HepG2 (cell line): ENCODE measurements at regions not wholly inside any gene's neighbourhood (a gene's known extent, or its start where the extent isn't known, plus 50 kb on each side); places are given as distances from the start of the nearest gene placed in this dataset.
A peak's percentile ranks its signal among the peaks of the same experiment; 100 is the strongest.
"Not testable (repeated sequence)": the region's sequence is repeated elsewhere in the genome, so short reads cannot be mapped to it uniquely, and the experiment has no call there.

Source experiments
- ATAC-seq: fragments of 200-7000 bp; cut with Tn5 transposase; 3 replicates; pipeline ENCODE4 v1.9.1; 2020; ENCODE audit warnings: mild to moderate bottlenecking, moderate library complexity
- BruUV-seq: library from RNA; stranded (reverse); fragments of 400-500 nt; replicated peaks from 2 replicates; lab custom pipeline; 2021; lab: Mats Ljungman, UMichigan
- CTCF ChIA-PET: fragments of 300-600 bp; formaldehyde crosslinking; extraction: SDS; loops from one replicate; lab custom pipeline; 2021; ENCODE audit warnings: low total read pairs, inconsistent platforms, low intra/inter-chr PET ratio; lab: Yijun Ruan, JAX
- POLR2A ChIA-PET: fragments of 350-600 bp; sonication (Branson Sonifier 250); formaldehyde crosslinking; loops from one replicate; lab custom pipeline; 2020; ENCODE audit warnings: antibody characterized with exemption, inconsistent platforms; lab: Yijun Ruan, JAX
- DNase-seq: peaks from one replicate; pipeline ENCODE4 v3.0.0-alpha.2; 2015; ENCODE audit warnings: low spot score
- FAIRE-seq: peaks from 3 replicates; lab custom pipeline; 2011; peaks lifted over from hg19 to GRCh38; lab: Jason Lieb, UNC
- H2AFZ ChIP-seq: one replicate; pipeline ENCODE4 v1.6.1; 2011; ENCODE audit warnings: low read length, inconsistent platforms
- H3K27ac ChIP-seq: fragments of 300-600 bp; 3 replicates; pipeline ENCODE4 v1.8.0; 2011; ENCODE audit warnings: mixed run types, mild to moderate bottlenecking, mixed read lengths, low read length, inconsistent platforms; ENCODE audit not compliant: insufficient read depth; ENCODE audit errors: extremely low read length
- H3K27me3 ChIP-seq, 2 experiments: fragments of 200-600 bp in 1 of 2; 2 replicates in 1 of 2; 3 replicates in 1 of 2; pipeline versions ENCODE4 v1.6.0 to v1.8.0; 2011; ENCODE audit warnings: low read length in 2 of 2, mild to moderate bottlenecking in 2 of 2, moderate library complexity in 2 of 2, inconsistent platforms in 1 of 2; ENCODE audit not compliant: insufficient read depth in 2 of 2, control insufficient read depth in 1 of 2
- H3K36me3 ChIP-seq, 2 experiments: fragments of 200-600 bp in 1 of 2; replicated peaks in 1 of 2; 2 replicates in 1 of 2; 3 replicates in 1 of 2; pipeline versions ENCODE4 v1.5.1 to v1.8.0; 2011; ENCODE audit warnings: low read length in 2 of 2, inconsistent platforms in 1 of 2; ENCODE audit not compliant: insufficient read depth in 2 of 2, control insufficient read depth in 1 of 2
- H3K4me1 ChIP-seq: 2 replicates; pipeline ENCODE4 v1.5.1; 2012; ENCODE audit warnings: low read length, inconsistent platforms; ENCODE audit not compliant: insufficient read depth
- H3K4me2 ChIP-seq: 2 replicates; pipeline ENCODE4 v1.6.0; 2011; ENCODE audit warnings: low read depth, low read length, inconsistent platforms
- H3K4me3 ChIP-seq, 3 experiments: fragments of 200-600 bp in 1 of 3; sonication (generic), shearing (Covaris generic) in 1 of 3; replicated peaks in 1 of 3; 2 replicates each; pipeline ENCODE4 v1.5.1; 2011 to 2016; ENCODE audit warnings: low read length in 3 of 3, inconsistent platforms in 2 of 3, low read depth in 2 of 3, mild to moderate bottlenecking in 2 of 3, control low read depth in 1 of 3, mixed read lengths in 1 of 3; ENCODE audit not compliant: insufficient read depth in 1 of 3
- H3K79me2 ChIP-seq: one replicate; pipeline ENCODE4 v1.6.1; 2011; ENCODE audit warnings: low read length, inconsistent platforms; ENCODE audit not compliant: insufficient read depth
- H3K9ac ChIP-seq: 2 replicates; pipeline ENCODE4 v1.6.0; 2011; ENCODE audit warnings: mild to moderate bottlenecking, low read depth, low read length, inconsistent platforms; ENCODE audit not compliant: insufficient read depth
- H3K9me3 ChIP-seq: 2 replicates; pipeline ENCODE4 v1.5.1; 2012; ENCODE audit warnings: mild to moderate bottlenecking, low read length
- H4K20me1 ChIP-seq: 2 replicates; pipeline ENCODE4 v1.6.0; 2011; ENCODE audit warnings: inconsistent platforms, mild to moderate bottlenecking, low read length, moderate library complexity; ENCODE audit not compliant: insufficient read depth
- ATF7 ChIP-seq, 2 experiments: fragments of 450-650 bp in 1 of 2; sonication (generic) in 1 of 2; formaldehyde crosslinking in 1 of 2; IDR thresholded peaks; 2 replicates each; pipeline versions ENCODE4 v1.4.0 to v1.6.1; 2016 to 2020; ENCODE audit warnings: antibody characterized with exemption in 1 of 2, mild to moderate bottlenecking in 1 of 2, missing genetic modification reagents in 1 of 2
- WGBS: methylation state at CpG from one replicate; pipeline ENCODE4 v1.1.6; 2017; ENCODE audit warnings: low lambda C conversion rate; 5-methylcytosine and 5-hydroxymethylcytosine counted together
- in situ Hi-C: cut with HindIII; loops from 2 replicates; pipeline ENCODE4 v1.10.0; 2017; ENCODE audit warnings: low pct_unique_long_range_greater_than_20kb; ENCODE audit not compliant: extremely low pct_ligation_motif_present
- intact Hi-C: fragments of 100-400 bp; cut with micrococcal nuclease; formaldehyde crosslinking; loops from one replicate; pipeline ENCODE4 v1.10.0; 2022; ENCODE audit not compliant: unreplicated experiment

DNA sequence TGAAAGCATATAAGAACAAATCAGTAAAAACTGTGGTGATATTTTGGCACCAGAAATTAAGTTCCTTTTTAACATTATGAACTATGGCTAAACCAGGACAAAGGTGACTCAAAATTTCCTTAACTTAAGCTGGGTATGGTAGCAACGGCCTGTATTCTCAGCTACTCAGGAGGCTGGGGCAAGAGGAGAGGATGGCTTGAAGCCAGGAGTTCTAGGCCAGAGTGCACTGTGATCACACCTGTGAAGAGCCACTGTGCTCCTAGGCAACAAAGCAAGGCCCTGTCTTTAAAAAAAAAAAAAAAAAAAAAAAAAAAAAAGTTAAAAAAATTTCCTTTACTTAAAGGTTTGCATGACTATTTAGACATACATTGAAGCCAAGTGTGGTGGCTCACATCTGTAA is 327.5 kb downstream of the GOLGA6L6 start:
- DNase-seq, in situ Hi-C loops, H3K9ac ChIP-seq, H2AFZ ChIP-seq, ATAC-seq, H3K9me3 ChIP-seq, POLR2A ChIA-PET, H3K27me3 ChIP-seq, H3K79me2 ChIP-seq, H3K4me3 ChIP-seq, H3K4me2 ChIP-seq, intact Hi-C loops, H3K27ac ChIP-seq, CTCF ChIA-PET, FAIRE-seq, H3K4me1 ChIP-seq, H3K36me3 ChIP-seq, H4K20me1 ChIP-seq, BruUV-seq: not testable (repeated sequence)
- WGBS, result 3% methylated on average over 1 of the region's 1 CpG

DNA sequence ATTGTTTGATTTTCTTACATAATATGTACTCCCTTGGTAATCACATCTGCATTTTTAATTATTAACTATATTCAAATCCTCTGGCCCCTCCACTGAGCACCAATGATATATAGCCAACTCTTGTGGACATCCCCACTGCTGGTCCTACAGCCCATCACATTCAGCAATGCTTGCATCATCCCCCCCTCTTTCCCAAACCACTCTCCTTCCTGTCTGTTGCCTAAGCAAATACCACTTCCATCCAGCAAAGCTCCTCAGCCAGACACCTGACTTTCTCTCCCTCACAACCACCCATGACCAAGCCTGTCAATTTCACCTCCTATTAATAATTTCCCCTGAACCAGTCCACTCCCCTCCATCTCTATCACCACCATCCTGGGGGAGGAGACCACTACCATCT is 330.1 kb downstream of the GOLGA6L6 start:
- H3K79me2 ChIP-seq, H3K36me3 ChIP-seq, H3K9me3 ChIP-seq, H3K27me3 ChIP-seq, BruUV-seq, H3K9ac ChIP-seq, FAIRE-seq, H3K4me1 ChIP-seq, H3K4me3 ChIP-seq, CTCF ChIA-PET, H3K4me2 ChIP-seq, H4K20me1 ChIP-seq, DNase-seq, H3K27ac ChIP-seq, ATAC-seq, POLR2A ChIA-PET, in situ Hi-C loops, intact Hi-C loops, H2AFZ ChIP-seq: not testable (repeated sequence)

DNA sequence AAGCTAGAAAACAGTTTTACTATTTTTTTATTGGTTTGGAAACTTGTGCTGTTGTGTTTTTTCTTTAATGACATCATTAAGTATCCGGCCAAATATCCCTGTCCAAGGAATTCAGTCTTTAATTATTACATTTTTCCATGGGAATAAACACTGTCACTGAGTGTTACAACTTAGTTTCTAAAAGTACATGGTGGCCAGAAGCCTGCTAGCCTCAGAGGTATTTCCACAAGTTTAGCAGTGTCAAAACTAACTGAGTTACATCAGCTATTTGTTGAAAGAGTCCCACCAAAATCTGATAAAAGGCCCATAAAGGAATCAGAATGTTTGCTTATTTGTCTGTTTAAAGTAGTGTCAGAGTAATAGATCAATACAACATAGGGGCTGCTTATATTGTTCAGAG is 331.6 kb downstream of the GOLGA6L6 start:
- H3K9me3 ChIP-seq, result not testable (repeated sequence)

DNA sequence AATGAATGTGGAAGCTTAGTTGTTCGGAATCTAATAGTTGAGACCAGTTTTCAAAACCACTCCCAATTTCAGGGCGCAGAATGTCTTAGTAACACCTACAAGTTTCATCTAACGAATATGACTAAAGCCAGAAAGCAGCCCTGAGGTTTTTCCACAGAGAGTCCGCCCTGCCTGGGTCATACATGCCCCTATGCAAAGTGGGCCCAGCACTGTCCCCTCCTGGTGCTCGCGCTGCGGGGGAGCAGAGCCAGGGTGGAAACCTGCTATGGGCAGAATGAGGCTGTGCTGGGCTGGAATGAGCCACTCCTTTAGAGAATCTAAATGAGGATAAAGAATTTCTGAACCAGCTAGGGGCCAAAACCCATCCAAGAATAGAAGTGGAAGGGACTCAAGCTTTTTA is 334.0 kb downstream of the GOLGA6L6 start:
- H3K4me1 ChIP-seq, CTCF ChIA-PET, H3K79me2 ChIP-seq, H3K9me3 ChIP-seq, H4K20me1 ChIP-seq, H3K27me3 ChIP-seq, in situ Hi-C loops, H2AFZ ChIP-seq, BruUV-seq, H3K9ac ChIP-seq, POLR2A ChIA-PET, H3K36me3 ChIP-seq, FAIRE-seq, H3K27ac ChIP-seq, H3K4me2 ChIP-seq, DNase-seq, intact Hi-C loops, H3K4me3 ChIP-seq, ATAC-seq: not testable (repeated sequence)
- 56% methylated on average over 7 of the region's 7 CpGs for WGBS

More for the DNA sequence above, 331.6 kb downstream of the GOLGA6L6 start:
- H4K20me1 ChIP-seq; H3K4me1 ChIP-seq; BruUV-seq; H3K36me3 ChIP-seq; intact Hi-C loops; H3K27ac ChIP-seq; FAIRE-seq; CTCF ChIA-PET; in situ Hi-C loops; H3K4me2 ChIP-seq; POLR2A ChIA-PET; H2AFZ ChIP-seq; H3K79me2 ChIP-seq; H3K4me3 ChIP-seq; ATAC-seq; H3K27me3 ChIP-seq; DNase-seq; H3K9ac ChIP-seq; TF ChIP-seq ATF7 (CRISPR knock-in tag; IDR thresholded peaks at IDR 0.05): not testable (repeated sequence)
- WGBS, result 4% methylated on average over 1 of the region's 1 CpG
- TF ChIP-seq ATF7 (IDR thresholded peaks at IDR 0.05), result peak; percentile 37; the same call in 1 of the 2 replicates
